Retinal pigment epithelial cell (primary cell): ENCODE measurements at regions not wholly inside any gene's neighbourhood (a gene's known extent, or its start where the extent isn't known, plus 50 kb on each side); places are given as distances from the start of the nearest gene placed in this dataset.

Source experiments
- DNase-seq: peaks from one replicate; pipeline ENCODE4 v3.0.0-alpha.2; 2010; ENCODE audit warnings: low read depth
- H3K4me3 ChIP-seq: 2 replicates; pipeline ENCODE4 v1.5.1; 2011; ENCODE audit warnings: mild to moderate bottlenecking, low read length, control low read depth, moderate library complexity
- TF ChIP-seq, protein P1 (sequence below): conservative IDR thresholded peaks from 2 replicates; pipeline ENCODE4 v1.5.1; 2011; ENCODE audit warnings: low read depth, low read length, control low read depth, inconsistent platforms

GRCh38 chr2:238515377-238515776, 88.7 kb downstream of the ASB1 start:
- H3K4me3 ChIP-seq, result no peak overlapping the region
- DNase-seq, result no peak
- TF ChIP-seq, protein P1, sequence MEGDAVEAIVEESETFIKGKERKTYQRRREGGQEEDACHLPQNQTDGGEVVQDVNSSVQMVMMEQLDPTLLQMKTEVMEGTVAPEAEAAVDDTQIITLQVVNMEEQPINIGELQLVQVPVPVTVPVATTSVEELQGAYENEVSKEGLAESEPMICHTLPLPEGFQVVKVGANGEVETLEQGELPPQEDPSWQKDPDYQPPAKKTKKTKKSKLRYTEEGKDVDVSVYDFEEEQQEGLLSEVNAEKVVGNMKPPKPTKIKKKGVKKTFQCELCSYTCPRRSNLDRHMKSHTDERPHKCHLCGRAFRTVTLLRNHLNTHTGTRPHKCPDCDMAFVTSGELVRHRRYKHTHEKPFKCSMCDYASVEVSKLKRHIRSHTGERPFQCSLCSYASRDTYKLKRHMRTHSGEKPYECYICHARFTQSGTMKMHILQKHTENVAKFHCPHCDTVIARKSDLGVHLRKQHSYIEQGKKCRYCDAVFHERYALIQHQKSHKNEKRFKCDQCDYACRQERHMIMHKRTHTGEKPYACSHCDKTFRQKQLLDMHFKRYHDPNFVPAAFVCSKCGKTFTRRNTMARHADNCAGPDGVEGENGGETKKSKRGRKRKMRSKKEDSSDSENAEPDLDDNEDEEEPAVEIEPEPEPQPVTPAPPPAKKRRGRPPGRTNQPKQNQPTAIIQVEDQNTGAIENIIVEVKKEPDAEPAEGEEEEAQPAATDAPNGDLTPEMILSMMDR, result no peak

- DNase-seq, result no peak
- TF ChIP-seq, protein P1, result no peak
- no peak overlapping the region for H3K4me3 ChIP-seq
Observed at GRCh38 chr2:238517209-238517608, 90.5 kb downstream of the ASB1 start.

- TF ChIP-seq, protein P1, result no peak
- no peak overlapping the region for H3K4me3 ChIP-seq
- no peak for DNase-seq
Observed at GRCh38 chr2:238518172-238518820, 91.6 kb downstream of the ASB1 start.

DNA sequence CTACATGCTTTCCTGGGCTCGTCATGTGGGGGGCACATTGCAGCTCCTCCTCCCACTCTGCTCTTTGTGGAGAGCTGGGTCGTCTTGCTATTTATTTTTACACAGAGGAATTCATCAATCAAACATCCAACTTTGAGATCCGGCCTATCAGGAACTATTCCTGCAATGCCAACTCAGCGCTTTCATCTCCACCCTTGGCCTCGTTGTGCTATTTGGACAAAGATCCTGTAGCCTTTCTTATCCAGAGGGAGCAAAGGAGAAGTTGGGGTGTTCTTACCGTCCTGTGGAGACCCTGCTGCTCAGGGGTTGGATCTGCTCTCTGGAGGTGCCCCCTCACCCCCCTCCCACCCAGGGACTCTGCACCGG, 92.1 kb downstream of the ASB1 start:
- no peak for DNase-seq
- H3K4me3 ChIP-seq, result no peak overlapping the region
- TF ChIP-seq, protein P1, result no peak

- H3K4me3 ChIP-seq, result no peak overlapping the region
- TF ChIP-seq, protein P1, result no peak
- no peak for DNase-seq
Observed at GRCh38 chr2:238520359-238520886, 93.7 kb downstream of the ASB1 start.

- DNase-seq, result no peak
- TF ChIP-seq, protein P1, result no peak
- no peak overlapping the region for H3K4me3 ChIP-seq
Observed at GRCh38 chr2:238521002-238521401, 94.3 kb downstream of the ASB1 start.

GRCh38 chr2:238521870-238522269, 95.1 kb downstream of the ASB1 start:
- TF ChIP-seq, protein P1, result no peak
- DNase-seq, result no peak
- no peak overlapping the region for H3K4me3 ChIP-seq
